ENCODE measurements at regions not wholly inside any gene's neighbourhood (a gene's known extent, or its start where the extent isn't known, plus 50 kb on each side); places are given as distances from the start of the nearest gene placed in this dataset.
"Not testable (repeated sequence)": the region's sequence is repeated elsewhere in the genome, so short reads cannot be mapped to it uniquely, and the experiment has no call there.

DNA sequence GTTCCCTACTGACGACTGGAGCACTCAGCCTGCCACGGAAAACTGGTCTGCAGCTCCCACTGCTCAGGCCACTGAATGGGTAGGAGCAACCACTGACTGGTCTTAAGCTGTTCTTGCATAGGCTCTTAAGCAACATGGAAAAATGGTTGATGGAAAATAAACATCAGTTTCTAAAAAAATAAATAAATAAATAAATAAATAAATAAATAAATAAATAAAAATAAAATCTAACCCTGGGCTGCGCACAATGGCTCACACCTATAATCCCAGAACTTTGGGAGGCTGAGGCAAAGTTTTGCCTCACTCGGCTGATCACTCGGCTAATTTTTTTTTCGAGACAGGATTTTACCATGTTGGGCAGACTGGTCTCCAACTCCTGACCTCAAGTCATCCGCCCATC, 102.0 kb upstream of the DUSP21 start:
- H2AFZ ChIP-seq (ENCODE audit: low read length); intact Hi-C loops (cut with micrococcal nuclease; ENCODE audit: unreplicated experiment); BruUV-seq (replicated peaks); DNase-seq (ENCODE audit: low spot score); H3K36me3 ChIP-seq (replicated peaks in 1 of 2; ENCODE audit: control insufficient read depth in 1 of 2, insufficient read depth in 2 of 2, low read length in 2 of 2); POLR2A ChIA-PET; H3K79me2 ChIP-seq (ENCODE audit: insufficient read depth, low read length); H3K9ac ChIP-seq (ENCODE audit: insufficient read depth, low read depth, low read length); H3K27ac ChIP-seq (ENCODE audit: extremely low read length, insufficient read depth, low read length); H3K4me3 ChIP-seq (replicated peaks in 1 of 3; ENCODE audit: insufficient read depth in 1 of 3, low read depth in 2 of 3, low read length in 3 of 3); in situ Hi-C loops (cut with HindIII; ENCODE audit: extremely low pct_ligation_motif_present, low pct_unique_long_range_greater_than_20kb); H3K9me3 ChIP-seq (ENCODE audit: low read length); ATAC-seq; H3K4me2 ChIP-seq (ENCODE audit: low read depth, low read length); CTCF ChIA-PET (ENCODE audit: low intra/inter-chr PET ratio, low total read pairs); H4K20me1 ChIP-seq (ENCODE audit: insufficient read depth, low read length); FAIRE-seq; H3K27me3 ChIP-seq (ENCODE audit: control insufficient read depth in 1 of 2, insufficient read depth in 2 of 2, low read length in 2 of 2); H3K4me1 ChIP-seq (ENCODE audit: insufficient read depth, low read length): not testable (repeated sequence)
- 82% methylated on average over 5 of the region's 7 CpGs for WGBS (ENCODE audit: low lambda C conversion rate)

GRCh38 chrX:44741458-44741857, 102.4 kb upstream of the DUSP21 start:
- H3K9ac ChIP-seq (ENCODE audit: insufficient read depth, low read depth, low read length); H3K9me3 ChIP-seq (ENCODE audit: low read length); H3K79me2 ChIP-seq (ENCODE audit: insufficient read depth, low read length); H3K27ac ChIP-seq (ENCODE audit: extremely low read length, insufficient read depth, low read length); in situ Hi-C loops (cut with HindIII; ENCODE audit: extremely low pct_ligation_motif_present, low pct_unique_long_range_greater_than_20kb); intact Hi-C loops (cut with micrococcal nuclease; ENCODE audit: unreplicated experiment); H4K20me1 ChIP-seq (ENCODE audit: insufficient read depth, low read length); ATAC-seq; CTCF ChIA-PET (ENCODE audit: low intra/inter-chr PET ratio, low total read pairs); BruUV-seq (replicated peaks); H3K27me3 ChIP-seq (ENCODE audit: control insufficient read depth in 1 of 2, insufficient read depth in 2 of 2, low read length in 2 of 2); H3K4me1 ChIP-seq (ENCODE audit: insufficient read depth, low read length); H3K4me2 ChIP-seq (ENCODE audit: low read depth, low read length); H2AFZ ChIP-seq (ENCODE audit: low read length); H3K36me3 ChIP-seq (replicated peaks in 1 of 2; ENCODE audit: control insufficient read depth in 1 of 2, insufficient read depth in 2 of 2, low read length in 2 of 2); H3K4me3 ChIP-seq (replicated peaks in 1 of 3; ENCODE audit: insufficient read depth in 1 of 3, low read depth in 2 of 3, low read length in 3 of 3); DNase-seq (ENCODE audit: low spot score); FAIRE-seq; POLR2A ChIA-PET: not testable (repeated sequence)
- WGBS (ENCODE audit: low lambda C conversion rate): 60% methylated on average over 3 of the region's 6 CpGs

DNA sequence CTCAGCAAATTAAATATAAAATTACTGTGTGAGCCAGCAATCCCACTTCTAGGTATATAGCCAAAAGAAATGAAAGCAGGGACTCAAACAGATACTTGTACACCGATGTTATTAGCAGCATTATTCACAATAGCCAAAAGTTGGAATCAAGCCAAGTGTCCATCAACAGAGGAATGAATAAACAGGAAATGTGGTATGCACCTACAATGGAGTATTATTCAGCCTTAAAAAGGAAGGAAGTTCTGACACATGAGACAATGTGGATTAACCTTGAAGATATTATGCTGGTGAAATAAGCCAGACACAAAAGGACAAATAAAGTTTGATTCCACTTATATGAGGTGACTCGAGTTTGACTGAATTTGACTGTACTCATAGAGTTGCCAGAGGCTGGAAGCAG, 108.3 kb upstream of the DUSP21 start:
- no peak overlapping the region for H3K9ac ChIP-seq (ENCODE audit: insufficient read depth, low read depth, low read length)
- FAIRE-seq (no peak), DNase-seq (ENCODE audit: low spot score) (no peak), ATAC-seq (no peak)
- H3K36me3 ChIP-seq (replicated peaks in 1 of 2; ENCODE audit: control insufficient read depth in 1 of 2, insufficient read depth in 2 of 2, low read length in 2 of 2): no peaks in the 10 kb centered on the region
- no peaks in the 10 kb centered on the region for H3K9me3 ChIP-seq (ENCODE audit: low read length)
- intact Hi-C loops (cut with micrococcal nuclease; ENCODE audit: unreplicated experiment): no loop called here
- no peaks in the 10 kb centered on the region for H3K4me1 ChIP-seq (ENCODE audit: insufficient read depth, low read length)
- WGBS (ENCODE audit: low lambda C conversion rate): 17% methylated on average over 2 of the region's 2 CpGs
- H3K4me2 ChIP-seq (ENCODE audit: low read depth, low read length): no peak overlapping the region
- H4K20me1 ChIP-seq (ENCODE audit: insufficient read depth, low read length): no peaks in the 10 kb centered on the region
- H2AFZ ChIP-seq (ENCODE audit: low read length): no peak overlapping the region
- in situ Hi-C loops (cut with HindIII; ENCODE audit: extremely low pct_ligation_motif_present, low pct_unique_long_range_greater_than_20kb): no loop called here
- no peak overlapping the region for H3K27ac ChIP-seq (ENCODE audit: extremely low read length, insufficient read depth, low read length)
- H3K27me3 ChIP-seq (ENCODE audit: control insufficient read depth in 1 of 2, insufficient read depth in 2 of 2, low read length in 2 of 2): no peaks in the 10 kb centered on the region
- no TSS peak for BruUV-seq (replicated peaks)
- POLR2A ChIA-PET: no interaction called here
- no peak overlapping the region for H3K4me3 ChIP-seq (replicated peaks in 1 of 3; ENCODE audit: insufficient read depth in 1 of 3, low read depth in 2 of 3, low read length in 3 of 3)
- CTCF ChIA-PET (ENCODE audit: low intra/inter-chr PET ratio, low total read pairs): no interaction called here
- H3K79me2 ChIP-seq (ENCODE audit: insufficient read depth, low read length): no peaks in the 10 kb centered on the region
- no peak for TF ChIP-seq HNRNPH1 (optimal IDR thresholded peaks at IDR 0.05; ENCODE audit: low read depth, low read length)
- no peak for TF ChIP-seq STAT5B (CRISPR knock-in tag; IDR thresholded peaks at IDR 0.05)
- no peak for TF ChIP-seq NCOA1 (CRISPR knock-in tag; IDR thresholded peaks at IDR 0.05)
- no peak for TF ChIP-seq ZFP36L1 (CRISPR knock-in tag; IDR thresholded peaks at IDR 0.05)
- TF ChIP-seq, protein P1, sequence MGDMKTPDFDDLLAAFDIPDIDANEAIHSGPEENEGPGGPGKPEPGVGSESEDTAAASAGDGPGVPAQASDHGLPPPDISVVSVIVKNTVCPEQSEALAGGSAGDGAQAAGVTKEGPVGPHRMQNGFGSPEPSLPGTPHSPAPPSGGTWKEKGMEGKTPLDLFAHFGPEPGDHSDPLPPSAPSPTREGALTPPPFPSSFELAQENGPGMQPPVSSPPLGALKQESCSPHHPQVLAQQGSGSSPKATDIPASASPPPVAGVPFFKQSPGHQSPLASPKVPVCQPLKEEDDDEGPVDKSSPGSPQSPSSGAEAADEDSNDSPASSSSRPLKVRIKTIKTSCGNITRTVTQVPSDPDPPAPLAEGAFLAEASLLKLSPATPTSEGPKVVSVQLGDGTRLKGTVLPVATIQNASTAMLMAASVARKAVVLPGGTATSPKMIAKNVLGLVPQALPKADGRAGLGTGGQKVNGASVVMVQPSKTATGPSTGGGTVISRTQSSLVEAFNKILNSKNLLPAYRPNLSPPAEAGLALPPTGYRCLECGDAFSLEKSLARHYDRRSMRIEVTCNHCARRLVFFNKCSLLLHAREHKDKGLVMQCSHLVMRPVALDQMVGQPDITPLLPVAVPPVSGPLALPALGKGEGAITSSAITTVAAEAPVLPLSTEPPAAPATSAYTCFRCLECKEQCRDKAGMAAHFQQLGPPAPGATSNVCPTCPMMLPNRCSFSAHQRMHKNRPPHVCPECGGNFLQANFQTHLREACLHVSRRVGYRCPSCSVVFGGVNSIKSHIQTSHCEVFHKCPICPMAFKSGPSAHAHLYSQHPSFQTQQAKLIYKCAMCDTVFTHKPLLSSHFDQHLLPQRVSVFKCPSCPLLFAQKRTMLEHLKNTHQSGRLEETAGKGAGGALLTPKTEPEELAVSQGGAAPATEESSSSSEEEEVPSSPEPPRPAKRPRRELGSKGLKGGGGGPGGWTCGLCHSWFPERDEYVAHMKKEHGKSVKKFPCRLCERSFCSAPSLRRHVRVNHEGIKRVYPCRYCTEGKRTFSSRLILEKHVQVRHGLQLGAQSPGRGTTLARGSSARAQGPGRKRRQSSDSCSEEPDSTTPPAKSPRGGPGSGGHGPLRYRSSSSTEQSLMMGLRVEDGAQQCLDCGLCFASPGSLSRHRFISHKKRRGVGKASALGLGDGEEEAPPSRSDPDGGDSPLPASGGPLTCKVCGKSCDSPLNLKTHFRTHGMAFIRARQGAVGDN (CRISPR knock-in tag; IDR thresholded peaks at IDR 0.05): no peak
- no peak for TF ChIP-seq ZNF136 (CRISPR knock-in tag; IDR thresholded peaks at IDR 0.05; ENCODE audit: low read depth)
- no peak for TF ChIP-seq CBFB (CRISPR knock-in tag; IDR thresholded peaks at IDR 0.05)
- TF ChIP-seq NFE2L2 (IDR thresholded peaks at IDR 0.05; ENCODE audit: low read length): no peak
- TF ChIP-seq ZNF703 (CRISPR knock-in tag; IDR thresholded peaks at IDR 0.05; ENCODE audit: borderline replicate concordance): no peak
- TF ChIP-seq HOXA7 (CRISPR knock-in tag; IDR thresholded peaks at IDR 0.05): no peak

Data from HepG2 (cell line).